ENCODE measurements at regions not wholly inside any gene's neighbourhood (a gene's known extent, or its start where the extent isn't known, plus 50 kb on each side); places are given as distances from the start of the nearest gene placed in this dataset.

- TF ChIP-seq CTCF (tag by site-specific recombination; IDR thresholded peaks at IDR 0.05) (no peak), ZNF214 (tag by site-specific recombination; IDR thresholded peaks at IDR 0.05; ENCODE audit: borderline replicate concordance) (no peak), ZNF311 (tag by site-specific recombination; IDR thresholded peaks at IDR 0.05; ENCODE audit: borderline replicate concordance) (no peak), KLF10 (tag by site-specific recombination; IDR thresholded peaks at IDR 0.05) (no peak), YY1 (tag by site-specific recombination; IDR thresholded peaks at IDR 0.05) (no peak), ZNF184 (tag by site-specific recombination; IDR thresholded peaks at IDR 0.05) (no peak), SCRT1 (tag by site-specific recombination; IDR thresholded peaks at IDR 0.05; ENCODE audit: borderline replicate concordance) (no peak), MYNN (tag by site-specific recombination; IDR thresholded peaks at IDR 0.05; ENCODE audit: borderline replicate concordance) (no peak), ZNF394 (tag by site-specific recombination; IDR thresholded peaks at IDR 0.05; ENCODE audit: borderline replicate concordance) (no peak), ZNF16 (tag by site-specific recombination; IDR thresholded peaks at IDR 0.05; ENCODE audit: low read depth) (no peak)
- TF ChIP-seq, protein P1, sequence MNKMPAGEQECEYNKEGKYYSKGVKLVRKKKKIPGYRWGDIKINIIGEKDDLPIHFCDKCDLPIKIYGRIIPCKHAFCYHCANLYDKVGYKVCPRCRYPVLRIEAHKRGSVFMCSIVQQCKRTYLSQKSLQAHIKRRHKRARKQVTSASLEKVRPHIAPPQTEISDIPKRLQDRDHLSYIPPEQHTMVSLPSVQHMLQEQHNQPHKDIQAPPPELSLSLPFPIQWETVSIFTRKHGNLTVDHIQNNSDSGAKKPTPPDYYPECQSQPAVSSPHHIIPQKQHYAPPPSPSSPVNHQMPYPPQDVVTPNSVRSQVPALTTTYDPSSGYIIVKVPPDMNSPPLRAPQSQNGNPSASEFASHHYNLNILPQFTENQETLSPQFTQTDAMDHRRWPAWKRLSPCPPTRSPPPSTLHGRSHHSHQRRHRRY (tag by site-specific recombination; IDR thresholded peaks at IDR 0.05) = no peak
These were observed 132.5 kb downstream of the BACH1 start for GRCh38 chr21:29431178-29431577.

Data from HEK293 (cell line).